OCI-M2 (cell line): ENCODE measurements at regions not wholly inside any gene's neighbourhood (a gene's known extent, or its start where the extent isn't known, plus 50 kb on each side); places are given as distances from the start of the nearest gene placed in this dataset.

Source experiments
- DNase-seq: peaks from one replicate; lab custom pipeline; 2025; ENCODE audit not compliant: unreplicated experiment; lab: John Stamatoyannopoulos, UW

GRCh38 chr15:62726461-62726860, 316.1 kb upstream of the TPM1 start:
- DNase-seq: no peak

- no peak for DNase-seq
Observed at GRCh38 chr15:62727501-62727900, 315.0 kb upstream of the TPM1 start.

GRCh38 chr15:62730825-62731224, 311.7 kb upstream of the TPM1 start:
- DNase-seq: no peak

GRCh38 chr15:62732078-62732477, 310.5 kb upstream of the TPM1 start:
- DNase-seq: no peak

GRCh38 chr15:62734706-62735105, 307.8 kb upstream of the TPM1 start:
- no peak for DNase-seq

GRCh38 chr15:62736756-62737155, 305.8 kb upstream of the TPM1 start:
- no peak for DNase-seq

GRCh38 chr15:62737551-62737950, 305.0 kb upstream of the TPM1 start:
- no peak for DNase-seq

GRCh38 chr15:62739082-62739481, 303.5 kb upstream of the TPM1 start:
- no peak for DNase-seq

GRCh38 chr15:62739507-62739906, 303.0 kb upstream of the TPM1 start:
- no peak for DNase-seq

GRCh38 chr15:62740141-62741004, 302.2 kb upstream of the TPM1 start:
- no peak for DNase-seq

- no peak for DNase-seq
Observed at GRCh38 chr15:62741106-62741505, 301.4 kb upstream of the TPM1 start.

GRCh38 chr15:62742409-62743171, 300.0 kb upstream of the TPM1 start:
- no peak for DNase-seq

- DNase-seq: no peak
Observed at GRCh38 chr15:62745621-62746225, 296.8 kb upstream of the TPM1 start.

GRCh38 chr15:62748196-62748595, 294.4 kb upstream of the TPM1 start:
- DNase-seq: no peak

GRCh38 chr15:62749036-62749815, 293.3 kb upstream of the TPM1 start:
- no peak for DNase-seq

GRCh38 chr15:62750471-62750870, 292.1 kb upstream of the TPM1 start:
- DNase-seq: no peak

- no peak for DNase-seq
Observed at GRCh38 chr15:62752657-62753517, 289.7 kb upstream of the TPM1 start.

- DNase-seq: no peak
Observed at GRCh38 chr15:62753518-62754221, 288.9 kb upstream of the TPM1 start.

- no peak for DNase-seq
Observed at GRCh38 chr15:62756326-62756994, 286.1 kb upstream of the TPM1 start.
